ENCODE measurements at regions not wholly inside any gene's neighbourhood (a gene's known extent, or its start where the extent isn't known, plus 50 kb on each side); places are given as distances from the start of the nearest gene placed in this dataset.

GRCh38 chr11:82176945-82177344 is 556.7 kb downstream of the FAM181B start:
- Histone ChIP-seq H3K36me3 (ENCODE audit: control insufficient read depth, insufficient read depth, low read length) (no peaks in the 10 kb centered on the region), H3K27me3 (ENCODE audit: control insufficient read depth, insufficient read depth, low read length) (no peaks in the 10 kb centered on the region), H3K4me3 (ENCODE audit: low read depth, low read length) (no peak overlapping the region)
- TF ChIP-seq CTCF (IDR thresholded peaks at IDR 0.05; ENCODE audit: insufficient read depth, low read length, poor library complexity, severe bottlenecking) = no peak
- no peak for DNase-seq (ENCODE audit: low read depth)

GRCh38 chr11:82176365-82176764 is 557.3 kb downstream of the FAM181B start:
- Histone ChIP-seq H3K27me3 (ENCODE audit: control insufficient read depth, insufficient read depth, low read length) (no peaks in the 10 kb centered on the region), H3K4me3 (ENCODE audit: low read depth, low read length) (no peak overlapping the region), H3K36me3 (ENCODE audit: control insufficient read depth, insufficient read depth, low read length) (no peaks in the 10 kb centered on the region)
- TF ChIP-seq CTCF (IDR thresholded peaks at IDR 0.05; ENCODE audit: insufficient read depth, low read length, poor library complexity, severe bottlenecking) = no peak
- no peak for DNase-seq (ENCODE audit: low read depth)

- no peaks in the 10 kb centered on the region for H3K27me3 ChIP-seq (ENCODE audit: control insufficient read depth, insufficient read depth, low read length)
- peak; percentile 21 for TF ChIP-seq CTCF (IDR thresholded peaks at IDR 0.05; ENCODE audit: insufficient read depth, low read length, poor library complexity, severe bottlenecking)
- H3K36me3 ChIP-seq (ENCODE audit: control insufficient read depth, insufficient read depth, low read length) = no peaks in the 10 kb centered on the region
- H3K4me3 ChIP-seq (ENCODE audit: low read depth, low read length) = no peak overlapping the region
- DNase-seq (ENCODE audit: low read depth) = no peak
Observed at GRCh38 chr11:82174610-82175009, 559.1 kb downstream of the FAM181B start.

GRCh38 chr11:82146789-82147188 is 586.9 kb downstream of the FAM181B start:
- DNase-seq (ENCODE audit: low read depth) = no peak
- H3K4me3 ChIP-seq (ENCODE audit: low read depth, low read length) = no peak overlapping the region
- H3K27me3 ChIP-seq (ENCODE audit: control insufficient read depth, insufficient read depth, low read length) = no peaks in the 10 kb centered on the region
- no peaks in the 10 kb centered on the region for H3K36me3 ChIP-seq (ENCODE audit: control insufficient read depth, insufficient read depth, low read length)
- TF ChIP-seq CTCF (IDR thresholded peaks at IDR 0.05; ENCODE audit: insufficient read depth, low read length, poor library complexity, severe bottlenecking) = no peak

- TF ChIP-seq CTCF (IDR thresholded peaks at IDR 0.05; ENCODE audit: insufficient read depth, low read length, poor library complexity, severe bottlenecking) = no peak
Observed at GRCh38 chr11:82118946-82119345, 614.7 kb downstream of the FAM181B start.

GRCh38 chr11:82117362-82117761 is 616.3 kb downstream of the FAM181B start:
- H3K4me3 ChIP-seq (ENCODE audit: low read depth, low read length) = no peak overlapping the region

More at GRCh38 chr11:82118946-82119345, 614.7 kb downstream of the FAM181B start:
- Histone ChIP-seq H3K4me3 (ENCODE audit: low read depth, low read length) (no peak overlapping the region), H3K36me3 (ENCODE audit: control insufficient read depth, insufficient read depth, low read length) (no peaks in the 10 kb centered on the region), H3K27me3 (ENCODE audit: control insufficient read depth, insufficient read depth, low read length) (no peaks in the 10 kb centered on the region)
- no peak for DNase-seq (ENCODE audit: low read depth)

More at GRCh38 chr11:82117362-82117761, 616.3 kb downstream of the FAM181B start:
- no peak for TF ChIP-seq CTCF (IDR thresholded peaks at IDR 0.05; ENCODE audit: insufficient read depth, low read length, poor library complexity, severe bottlenecking)
- Histone ChIP-seq H3K27me3 (ENCODE audit: control insufficient read depth, insufficient read depth, low read length) (no peaks in the 10 kb centered on the region), H3K36me3 (ENCODE audit: control insufficient read depth, insufficient read depth, low read length) (no peaks in the 10 kb centered on the region)
- DNase-seq (ENCODE audit: low read depth) = no peak
